ENCODE measurements at regions not wholly inside any gene's neighbourhood (a gene's known extent, or its start where the extent isn't known, plus 50 kb on each side); places are given as distances from the start of the nearest gene placed in this dataset.

- intact Hi-C loops (cut with micrococcal nuclease), result no loop called here
- Histone ChIP-seq H3K27me3 (ENCODE audit: low read length) (no peaks in the 10 kb centered on the region), H3K9me3 (ENCODE audit: low read length) (no peaks in the 10 kb centered on the region), H3F3A (ENCODE audit: low read length, unreplicated experiment) (no peaks in the 10 kb centered on the region), H2AFZ (ENCODE audit: low read length) (no peak overlapping the region), H3K4me1 (ENCODE audit: insufficient read depth, low read length) (no peaks in the 10 kb centered on the region), H3K9me2 (replicated peaks; ENCODE audit: low read length) (no peaks in the 10 kb centered on the region), H3K27ac (ENCODE audit: low read length) (no peak overlapping the region), H4K20me1 (ENCODE audit: low read length) (no peaks in the 10 kb centered on the region), H3K36me3 (ENCODE audit: low read depth, low read length) (no peaks in the 10 kb centered on the region), H3K4me3 (ENCODE audit: low read length) (no peak overlapping the region), H3K4me2 (ENCODE audit: low read length) (no peak overlapping the region), H3K9ac (ENCODE audit: low read length) (no peak overlapping the region), H3K79me2 (ENCODE audit: low read length) (no peaks in the 10 kb centered on the region)
- CTCF ChIA-PET, result no interaction called here
- no peak for TF ChIP-seq EZH2 (IDR thresholded peaks at IDR 0.05; ENCODE audit: low read length, unreplicated experiment)
- TF ChIP-seq CTCF (conservative IDR thresholded peaks at IDR 0.05; ENCODE audit: low read depth, low read length), result no peak
- TF ChIP-seq EZH2phosphoT487 (IDR thresholded peaks at IDR 0.05; ENCODE audit: borderline replicate concordance, low read length), result no peak
- POLR2A ChIA-PET (ENCODE audit: unreplicated experiment), result no interaction called here
- ATAC-seq (no peak), DNase-seq (no peak)
- BruUV-seq (replicated peaks), result no TSS peak
Observed at GRCh38 chr2:212667751-212668316, 129.2 kb upstream of the ERBB4 start.

GRCh38 chr2:212665948-212666347, 127.3 kb upstream of the ERBB4 start:
- Histone ChIP-seq H2AFZ (ENCODE audit: low read length) (no peak overlapping the region), H3K9me2 (replicated peaks; ENCODE audit: low read length) (no peaks in the 10 kb centered on the region), H3K9ac (ENCODE audit: low read length) (no peak overlapping the region), H3K9me3 (ENCODE audit: low read length) (no peaks in the 10 kb centered on the region), H3F3A (ENCODE audit: low read length, unreplicated experiment) (no peaks in the 10 kb centered on the region), H4K20me1 (ENCODE audit: low read length) (no peaks in the 10 kb centered on the region), H3K36me3 (ENCODE audit: low read depth, low read length) (no peaks in the 10 kb centered on the region), H3K27ac (ENCODE audit: low read length) (no peak overlapping the region), H3K79me2 (ENCODE audit: low read length) (no peaks in the 10 kb centered on the region), H3K4me3 (ENCODE audit: low read length) (no peak overlapping the region), H3K4me1 (ENCODE audit: insufficient read depth, low read length) (no peaks in the 10 kb centered on the region), H3K4me2 (ENCODE audit: low read length) (no peak overlapping the region), H3K27me3 (ENCODE audit: low read length) (no peaks in the 10 kb centered on the region)
- BruUV-seq (replicated peaks), result no TSS peak
- intact Hi-C loops (cut with micrococcal nuclease), result no loop called here
- CTCF ChIA-PET, result no interaction called here
- DNase-seq (peak; percentile 8), ATAC-seq (no peak)
- TF ChIP-seq EZH2phosphoT487 (IDR thresholded peaks at IDR 0.05; ENCODE audit: borderline replicate concordance, low read length), result no peak
- no peak for TF ChIP-seq CTCF (conservative IDR thresholded peaks at IDR 0.05; ENCODE audit: low read depth, low read length)
- TF ChIP-seq EZH2 (IDR thresholded peaks at IDR 0.05; ENCODE audit: low read length, unreplicated experiment), result no peak
- POLR2A ChIA-PET (ENCODE audit: unreplicated experiment), result no interaction called here

GRCh38 chr2:212659441-212659840, 120.8 kb upstream of the ERBB4 start:
- intact Hi-C loops (cut with micrococcal nuclease), result no loop called here
- Histone ChIP-seq H4K20me1 (ENCODE audit: low read length) (no peaks in the 10 kb centered on the region), H3F3A (ENCODE audit: low read length, unreplicated experiment) (no peaks in the 10 kb centered on the region), H3K9me2 (replicated peaks; ENCODE audit: low read length) (no peaks in the 10 kb centered on the region), H3K27ac (ENCODE audit: low read length) (no peak overlapping the region), H3K9ac (ENCODE audit: low read length) (no peak overlapping the region), H3K9me3 (ENCODE audit: low read length) (no peaks in the 10 kb centered on the region), H3K79me2 (ENCODE audit: low read length) (no peaks in the 10 kb centered on the region), H3K36me3 (ENCODE audit: low read depth, low read length) (no peaks in the 10 kb centered on the region), H3K27me3 (ENCODE audit: low read length) (no peaks in the 10 kb centered on the region), H3K4me3 (ENCODE audit: low read length) (no peak overlapping the region), H3K4me1 (ENCODE audit: insufficient read depth, low read length) (no peaks in the 10 kb centered on the region), H3K4me2 (ENCODE audit: low read length) (no peak overlapping the region), H2AFZ (ENCODE audit: low read length) (no peak overlapping the region)
- BruUV-seq (replicated peaks), result no TSS peak
- no peak for DNase-seq
- ATAC-seq, result no peak
- CTCF ChIA-PET, result no interaction called here
- TF ChIP-seq CTCF (conservative IDR thresholded peaks at IDR 0.05; ENCODE audit: low read depth, low read length) (no peak), EZH2 (IDR thresholded peaks at IDR 0.05; ENCODE audit: low read length, unreplicated experiment) (no peak), EZH2phosphoT487 (IDR thresholded peaks at IDR 0.05; ENCODE audit: borderline replicate concordance, low read length) (no peak)
- POLR2A ChIA-PET (ENCODE audit: unreplicated experiment), result no interaction called here

Measured in PC-3 (cell line).